NCI-H1930 (cell line): ENCODE measurements at regions not wholly inside any gene's neighbourhood (a gene's known extent, or its start where the extent isn't known, plus 50 kb on each side); places are given as distances from the start of the nearest gene placed in this dataset.

Experiments used
- DNase-seq, 2 experiments: peaks; one replicate each; lab custom pipeline; 2025; lab: John Stamatoyannopoulos, UW

DNA sequence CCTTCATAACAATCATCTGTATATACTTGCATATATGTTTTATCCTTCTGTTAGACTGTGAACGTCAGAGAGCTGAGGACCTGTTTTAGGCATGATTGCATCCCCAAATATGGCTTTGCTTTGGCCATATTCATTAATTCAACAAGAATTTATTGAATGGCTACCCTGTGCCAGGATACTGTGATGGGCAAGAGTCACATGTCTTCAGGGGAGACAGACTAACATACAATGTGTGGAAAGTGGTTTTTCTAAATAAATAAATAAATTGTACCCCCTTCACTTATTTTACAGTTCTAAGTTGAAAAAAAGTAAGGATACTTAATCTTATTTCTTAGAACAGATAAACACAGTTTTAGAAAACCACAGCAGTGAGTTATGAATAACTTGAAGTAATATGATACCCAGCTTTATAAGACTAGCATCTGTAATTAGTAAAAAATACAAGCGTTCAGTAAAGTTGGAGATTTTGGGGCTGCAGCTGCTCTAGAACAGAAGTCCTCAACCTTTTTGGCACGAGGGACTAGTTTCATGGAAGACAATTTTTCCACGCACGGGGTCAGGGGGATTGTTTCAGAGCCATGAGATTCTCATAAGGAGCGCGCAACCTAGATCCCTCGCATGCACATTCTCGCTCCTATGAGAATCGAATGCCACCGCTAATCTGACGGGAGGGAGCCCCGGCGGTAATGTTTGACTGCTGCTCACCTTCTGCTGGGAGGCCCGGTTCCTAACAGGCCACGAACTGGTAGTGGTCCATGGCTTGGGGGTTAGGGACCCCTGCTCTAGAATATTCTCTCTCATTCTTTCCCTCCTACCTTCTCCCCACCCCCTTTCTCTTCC is 89.4 kb upstream of the MTPN start:
- no peak for DNase-seq

DNA sequence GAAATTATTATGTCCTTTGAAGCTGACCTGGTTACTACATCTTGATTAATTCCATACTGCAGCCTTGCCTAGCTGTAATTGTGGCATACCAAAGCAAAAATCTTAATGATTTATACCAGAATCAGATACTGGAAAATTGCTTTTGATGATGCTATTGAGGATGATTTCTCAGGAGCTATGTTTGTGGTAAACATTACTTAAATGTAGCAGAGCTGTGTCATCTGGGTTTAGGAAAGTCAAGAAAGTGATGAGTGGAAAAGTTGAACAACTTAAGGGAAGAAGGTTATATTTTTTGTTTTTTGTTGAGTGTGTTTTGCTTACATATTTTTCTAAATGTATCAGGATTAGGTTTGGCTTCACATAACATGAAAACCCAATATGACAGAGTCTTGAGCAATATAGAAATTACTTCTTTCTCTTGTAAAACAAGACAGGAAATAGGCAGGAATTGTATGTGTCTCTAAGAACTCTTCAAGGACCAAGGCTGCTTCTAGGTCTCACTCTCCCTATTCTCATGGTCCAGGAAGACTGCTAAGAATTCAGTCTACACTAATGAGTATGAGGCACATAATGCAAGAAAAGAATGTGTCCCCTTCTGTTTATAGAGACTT is 87.6 kb upstream of the MTPN start:
- no peak for DNase-seq

GRCh38 chr7:136064081-136064480 is 86.9 kb upstream of the MTPN start:
- no peak for DNase-seq

DNA sequence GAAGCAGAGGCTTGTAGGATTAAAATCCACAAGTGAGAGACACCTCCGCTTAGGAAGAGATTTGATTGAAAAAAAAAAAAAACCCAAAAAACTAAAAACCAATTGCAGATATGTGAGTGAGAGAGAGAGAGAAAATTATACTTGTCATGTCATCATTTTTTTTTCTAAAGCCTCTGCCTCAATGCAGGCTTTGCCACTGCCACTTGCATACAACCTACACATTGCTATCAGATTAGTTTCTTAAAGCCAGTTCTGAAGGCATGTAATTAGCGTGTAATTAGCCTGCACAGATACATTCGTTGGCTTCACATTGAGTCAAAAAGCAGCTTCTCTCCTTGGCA is 86.1 kb upstream of the MTPN start:
- no peak for DNase-seq

DNA sequence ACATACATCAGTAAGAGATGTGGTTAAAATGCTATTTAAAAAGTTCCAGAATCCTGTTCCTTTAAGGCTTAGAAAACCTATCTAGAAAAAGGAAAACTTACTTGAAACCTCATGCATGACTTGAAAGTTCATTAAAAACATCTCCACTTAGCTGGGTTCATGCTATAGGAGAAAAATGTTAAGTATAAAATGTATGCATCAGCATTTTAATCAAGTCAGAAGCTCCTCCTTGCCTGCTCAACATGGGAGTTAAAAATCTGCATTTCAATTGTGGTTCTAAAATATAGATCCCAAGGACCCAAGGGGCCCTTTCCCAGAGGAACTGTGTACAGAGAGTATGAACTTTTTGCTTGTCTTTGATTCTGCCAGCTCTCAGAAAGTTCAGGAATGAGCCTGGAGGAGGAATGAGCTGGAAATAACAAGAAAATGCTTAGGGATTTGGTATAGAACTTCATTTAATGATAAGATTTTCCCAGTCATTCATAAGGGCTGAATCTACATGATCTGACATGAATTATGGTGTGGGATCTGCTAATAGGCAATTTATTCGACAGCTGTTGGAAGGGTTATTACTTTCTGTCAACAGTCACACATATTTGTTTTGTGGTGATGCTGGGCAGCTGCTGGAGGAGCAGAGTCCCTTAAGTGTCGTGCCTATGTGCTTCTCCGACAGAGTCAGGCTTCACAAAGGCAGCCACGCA is 85.6 kb upstream of the MTPN start:
- peak; percentile 74 to 78 for DNase-seq

GRCh38 chr7:136061433-136061832 is 84.3 kb upstream of the MTPN start:
- DNase-seq = no peak

GRCh38 chr7:136058546-136058945 is 81.4 kb upstream of the MTPN start:
- DNase-seq = no peak

- DNase-seq = no peak
Measured at GRCh38 chr7:136057509-136057908, 80.3 kb upstream of the MTPN start.

GRCh38 chr7:136056651-136057231 is 79.6 kb upstream of the MTPN start:
- DNase-seq = no peak

GRCh38 chr7:136055266-136055665 is 78.1 kb upstream of the MTPN start:
- no peak for DNase-seq

DNA sequence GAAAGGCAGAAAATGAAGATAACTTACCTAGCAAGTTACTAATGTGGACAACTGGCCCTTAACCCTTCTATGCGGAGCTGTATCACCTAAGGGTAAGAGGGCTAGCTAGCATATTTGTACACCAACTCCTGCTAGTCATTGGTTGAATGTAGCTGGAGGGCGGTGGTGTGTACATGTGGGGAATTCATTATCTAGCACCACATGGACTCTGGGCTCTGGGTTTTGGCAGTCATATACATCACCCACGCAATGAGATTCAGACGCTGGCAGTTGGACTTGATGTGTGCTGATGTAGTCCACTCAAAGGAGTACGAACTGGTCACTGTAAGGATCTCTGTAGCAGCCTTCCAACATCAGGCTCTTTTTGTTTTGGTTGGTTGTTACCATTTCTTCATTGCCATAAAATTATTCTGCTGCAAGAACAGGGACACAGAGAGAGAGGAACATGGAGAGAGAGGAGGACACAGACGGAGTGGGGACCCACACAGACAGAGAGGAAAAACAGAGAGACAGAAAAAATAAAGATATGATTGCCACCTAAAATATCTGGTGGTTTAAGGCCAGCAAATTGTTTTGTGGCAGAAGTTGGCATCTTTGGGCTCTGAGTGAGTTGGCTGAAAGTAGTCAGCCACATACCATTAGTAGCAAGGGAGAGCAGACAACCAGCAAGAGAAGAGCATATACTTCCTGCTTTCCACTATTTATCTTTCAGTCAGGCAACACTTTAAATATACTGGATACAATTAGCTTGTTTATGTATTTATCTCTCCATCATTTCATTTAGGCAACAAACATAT is 76.7 kb upstream of the MTPN start:
- no peak for DNase-seq

DNA sequence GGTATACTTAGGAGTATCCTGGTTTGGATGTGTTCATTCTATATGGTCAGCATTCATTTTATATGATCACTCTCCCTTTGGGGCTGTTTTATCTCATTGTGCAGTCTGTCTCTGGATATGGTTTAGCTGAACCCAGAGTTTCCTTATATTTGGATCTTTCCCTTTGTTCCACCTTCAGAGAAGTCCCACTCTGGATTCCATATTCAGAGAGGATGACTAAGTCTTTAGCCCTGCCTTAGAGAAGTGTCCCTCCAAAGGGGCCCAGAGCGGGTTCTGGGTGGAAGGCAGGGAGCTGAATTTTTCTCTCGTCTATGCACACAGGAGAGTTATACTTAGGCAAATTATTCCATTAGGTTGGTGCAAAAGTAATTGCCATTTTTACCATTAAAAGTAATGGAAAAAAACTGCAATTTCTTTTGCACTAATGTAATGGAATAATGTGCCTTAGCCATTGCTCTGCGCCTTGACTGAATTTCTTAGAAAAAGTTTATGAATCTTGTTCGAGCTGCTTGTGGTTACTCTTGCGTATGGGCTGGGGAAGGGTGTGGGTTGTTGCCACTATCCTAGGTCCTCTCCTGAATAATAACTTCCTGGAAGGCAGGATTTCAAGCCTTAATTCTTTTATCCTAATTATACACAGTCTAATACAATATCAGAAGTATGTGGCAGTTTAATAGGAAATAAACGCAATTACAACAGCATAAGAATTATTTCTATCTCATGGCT is 74.2 kb upstream of the MTPN start:
- DNase-seq = no peak

DNA sequence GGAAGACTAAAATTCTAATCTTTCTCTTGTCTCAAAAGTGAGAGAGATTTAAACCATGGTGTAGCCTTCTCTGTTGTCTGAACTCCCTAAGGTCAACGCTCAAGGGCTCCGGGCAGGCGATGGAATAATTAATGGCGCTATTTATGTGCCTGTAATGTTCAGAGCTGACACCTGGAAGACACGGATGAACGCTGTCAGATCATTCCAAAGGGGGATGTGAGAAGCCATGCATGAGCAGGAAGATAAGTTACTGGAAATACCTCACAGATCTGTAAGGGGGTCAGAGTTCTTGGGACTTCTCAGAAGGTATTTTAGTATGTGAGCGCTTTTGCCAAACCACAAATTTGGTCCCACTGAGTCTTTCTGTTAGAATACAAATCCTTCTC is 73.3 kb upstream of the MTPN start:
- DNase-seq = no peak

GRCh38 chr7:136049818-136050461 is 72.8 kb upstream of the MTPN start:
- DNase-seq = no peak

DNA sequence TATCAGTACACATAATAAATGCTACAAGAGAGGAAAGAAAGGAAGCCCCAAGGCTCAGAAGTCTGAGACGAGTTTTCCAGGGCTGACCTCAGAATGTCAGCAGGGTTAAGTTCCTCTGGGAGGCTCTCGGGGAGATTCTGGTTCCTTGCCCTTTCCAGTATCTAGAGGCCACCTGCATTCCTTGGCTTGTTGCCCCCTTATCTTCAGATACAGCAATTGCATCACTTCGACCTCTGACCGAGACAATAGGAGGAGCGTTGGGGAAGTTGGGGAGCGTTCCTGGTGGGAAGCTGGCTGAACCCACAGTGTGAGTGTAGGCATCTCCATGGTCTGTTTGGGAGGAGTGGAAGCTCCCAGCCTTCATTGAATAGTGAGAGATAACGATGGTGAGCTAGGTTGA is 72.0 kb upstream of the MTPN start:
- no peak for DNase-seq

DNA sequence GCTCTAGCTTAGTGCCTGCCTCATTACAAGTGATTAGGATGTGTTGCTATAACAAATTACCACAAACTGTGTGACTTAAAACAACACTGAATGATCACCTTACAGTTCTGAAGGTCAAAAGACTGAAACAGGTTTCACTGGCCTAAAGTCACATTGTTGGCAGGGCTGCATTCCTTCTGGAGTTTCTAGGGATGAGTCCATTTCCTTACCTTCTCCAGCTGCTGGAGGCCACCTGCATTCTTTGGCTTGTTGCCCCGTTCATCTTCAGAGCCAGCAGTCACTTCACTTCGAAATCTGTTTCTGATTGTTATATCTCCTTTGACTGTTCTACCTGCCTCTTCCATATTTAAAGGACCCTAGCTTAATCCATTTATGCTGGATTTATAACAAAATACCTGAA is 69.4 kb upstream of the MTPN start:
- no peak for DNase-seq

DNA sequence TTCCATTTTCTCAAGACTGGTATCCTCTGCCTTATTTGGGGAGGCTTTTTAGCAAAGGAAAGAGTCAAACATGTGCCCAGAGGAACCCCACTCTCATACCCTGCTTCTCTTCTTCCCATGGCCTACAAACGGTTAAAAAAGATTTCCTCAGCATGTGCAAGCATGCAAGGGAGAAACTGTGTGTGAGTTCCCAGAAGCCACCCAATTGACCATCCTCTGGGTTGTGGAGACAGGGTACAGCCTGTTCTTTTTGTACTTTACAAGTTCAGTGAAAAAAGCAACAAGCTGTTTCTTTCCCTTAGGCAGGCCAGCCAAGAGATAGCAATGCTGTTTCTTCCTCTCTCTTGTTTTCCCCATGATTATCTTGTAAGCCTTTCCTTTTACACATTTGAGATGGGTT is 68.8 kb upstream of the MTPN start:
- no peak for DNase-seq

DNA sequence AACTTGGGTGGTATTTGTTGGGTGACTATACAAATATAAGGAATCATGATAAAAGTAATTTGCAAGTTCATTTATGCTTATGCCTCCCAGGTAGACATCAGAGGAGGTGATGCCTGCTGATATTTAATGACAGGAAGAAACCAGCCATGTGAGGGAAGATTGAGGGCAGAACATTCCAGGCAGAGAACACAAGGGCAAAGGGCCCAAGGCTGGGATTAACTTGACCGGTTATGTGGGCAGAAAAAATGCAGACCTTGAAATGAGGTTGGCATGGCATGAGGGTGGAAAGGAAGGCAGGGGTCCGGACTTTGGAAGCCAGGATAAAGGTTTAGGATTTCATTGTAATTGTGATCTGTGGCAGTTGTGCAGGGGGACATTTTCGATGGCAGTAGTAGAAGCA is 68.0 kb upstream of the MTPN start:
- no peak for DNase-seq

GRCh38 chr7:136039577-136040345 is 62.6 kb upstream of the MTPN start:
- peak in 1 of 2 experiments; percentile 17 for DNase-seq

DNA sequence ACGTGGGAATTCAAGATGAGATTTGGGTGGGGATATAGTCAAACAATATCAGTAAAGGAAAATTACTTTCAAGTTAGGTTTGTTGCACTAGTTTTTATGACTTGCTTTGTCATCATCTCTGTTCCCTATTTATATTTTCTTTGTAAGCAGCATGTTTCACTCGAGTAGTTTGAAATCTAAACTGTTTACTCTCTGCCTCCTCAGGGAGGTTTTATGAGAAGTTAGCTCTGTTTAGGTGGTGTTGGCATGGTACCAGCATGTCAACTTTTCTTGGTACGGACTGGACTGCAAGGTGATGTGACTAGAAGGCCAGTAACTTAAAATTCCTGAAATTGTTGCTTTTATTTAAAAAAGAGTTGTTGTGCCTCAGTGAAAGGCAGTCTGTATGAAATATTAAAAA is 59.2 kb upstream of the MTPN start:
- DNase-seq = no peak
